SK-N-SH treated with all-trans-retinoic acid at 6 μM for 48 hours (cell line): ENCODE measurements at regions not wholly inside any gene's neighbourhood (a gene's known extent, or its start where the extent isn't known, plus 50 kb on each side); places are given as distances from the start of the nearest gene placed in this dataset.

Source experiments
- ATAC-seq: fragments of 200-7000 bp; cut with Tn5 transposase; 3 replicates; pipeline ENCODE4 v1.9.1; 2020; ENCODE audit warnings: mild to moderate bottlenecking, moderate library complexity
- ARNTL ChIP-seq: fragments of 450-650 bp; formaldehyde crosslinking; IDR thresholded peaks from 2 replicates; pipeline ENCODE4 v1.5.0; 2020; ENCODE audit warnings: low read depth, mild to moderate bottlenecking, moderate library complexity, borderline replicate concordance
- BACH2 ChIP-seq: fragments of 250-450 bp; sonication (Bioruptor Pico); IDR thresholded peaks from 2 replicates; pipeline ENCODE4 v1.9.0; 2021; ENCODE audit warnings: mild to moderate bottlenecking, borderline replicate concordance
- CREB5 ChIP-seq: fragments of 250-450 bp; sonication (Bioruptor Pico); IDR thresholded peaks from 2 replicates; pipeline ENCODE4 v1.5.1; 2020; ENCODE audit warnings: low read depth, mild to moderate bottlenecking, moderate library complexity
- CSDC2 ChIP-seq: fragments of 250-450 bp; sonication (Bioruptor Pico); IDR thresholded peaks from 2 replicates; pipeline ENCODE4 v1.5.0; 2020; ENCODE audit warnings: mild to moderate bottlenecking, moderate library complexity
- ESRRG ChIP-seq: fragments of 250-450 bp; sonication (Bioruptor Pico); IDR thresholded peaks from 2 replicates; pipeline ENCODE4 v1.6.1; 2021; ENCODE audit warnings: mild to moderate bottlenecking
- GLIS3 ChIP-seq: fragments of 250-450 bp; sonication (Bioruptor Pico); IDR thresholded peaks from 2 replicates; pipeline ENCODE4 v1.5.0; 2020; ENCODE audit warnings: mild to moderate bottlenecking, moderate library complexity
- OSR1 ChIP-seq: fragments of 250-450 bp; sonication (Bioruptor Pico); IDR thresholded peaks from 2 replicates; pipeline ENCODE4 v1.8.0; 2022; ENCODE audit warnings: moderate library complexity, mild to moderate bottlenecking, inconsistent platforms
- PPARA ChIP-seq: fragments of 250-450 bp; sonication (Bioruptor Pico); IDR thresholded peaks from 2 replicates; pipeline ENCODE4 v1.5.0; 2020; ENCODE audit warnings: mild to moderate bottlenecking, borderline replicate concordance
- RARB ChIP-seq: fragments of 250-450 bp; sonication (Bioruptor Pico); IDR thresholded peaks from 2 replicates; pipeline ENCODE4 v1.8.0; 2021; ENCODE audit warnings: mild to moderate bottlenecking, moderate library complexity
- SNAI2 ChIP-seq: fragments of 250-450 bp; sonication (Bioruptor Pico); IDR thresholded peaks from 2 replicates; pipeline ENCODE4 v1.5.0; 2020; ENCODE audit warnings: mild to moderate bottlenecking, moderate library complexity
- TCF4 ChIP-seq: fragments of 250-450 bp; sonication (Bioruptor Pico); IDR thresholded peaks from 2 replicates; pipeline ENCODE4 v1.8.0; 2021; ENCODE audit warnings: mild to moderate bottlenecking, moderate library complexity, borderline replicate concordance
- TOX ChIP-seq: fragments of 250-450 bp; sonication (Bioruptor Pico); IDR thresholded peaks from 2 replicates; pipeline ENCODE4 v1.8.0; 2021; ENCODE audit warnings: mild to moderate bottlenecking, moderate library complexity, borderline replicate concordance
- ZFP3 ChIP-seq: fragments of 250-450 bp; sonication (Bioruptor Pico); IDR thresholded peaks from 2 replicates; pipeline ENCODE4 v1.5.0; 2020; ENCODE audit warnings: mild to moderate bottlenecking, moderate library complexity
- ZNF565 ChIP-seq: fragments of 450-650 bp; formaldehyde crosslinking; conservative IDR thresholded peaks from 2 replicates; pipeline ENCODE4 v1.5.0; 2020; ENCODE audit warnings: low read depth, mild to moderate bottlenecking, moderate library complexity
- ZNF70 ChIP-seq: fragments of 450-650 bp; formaldehyde crosslinking; IDR thresholded peaks from 2 replicates; pipeline ENCODE4 v1.5.0; 2020; ENCODE audit warnings: mild to moderate bottlenecking, moderate library complexity
- ZNF8 ChIP-seq: fragments of 450-650 bp; formaldehyde crosslinking; IDR thresholded peaks from 2 replicates; pipeline ENCODE4 v1.5.0; 2020; ENCODE audit warnings: mild to moderate bottlenecking, moderate library complexity
- TF ChIP-seq, protein P1 (sequence below): fragments of 250-450 bp; sonication (Bioruptor Pico); IDR thresholded peaks from 2 replicates; pipeline ENCODE4 v1.5.0; 2020; ENCODE audit warnings: mild to moderate bottlenecking, moderate library complexity
- TF ChIP-seq, protein P2 (sequence below): fragments of 250-450 bp; sonication (Bioruptor Pico); IDR thresholded peaks from 2 replicates; pipeline ENCODE4 v1.5.1; 2021; ENCODE audit warnings: mild to moderate bottlenecking, moderate library complexity
- TF ChIP-seq, protein P3 (sequence below): fragments of 250-450 bp; sonication (Bioruptor Pico); IDR thresholded peaks from 2 replicates; pipeline ENCODE4 v1.8.0; 2021; ENCODE audit warnings: low read depth, mild to moderate bottlenecking, moderate library complexity, borderline replicate concordance
- TF ChIP-seq, protein P4 (sequence below): fragments of 250-450 bp; sonication (Bioruptor Pico); IDR thresholded peaks from 2 replicates; pipeline ENCODE4 v1.8.0; 2020; ENCODE audit warnings: mild to moderate bottlenecking, moderate library complexity, borderline replicate concordance

DNA sequence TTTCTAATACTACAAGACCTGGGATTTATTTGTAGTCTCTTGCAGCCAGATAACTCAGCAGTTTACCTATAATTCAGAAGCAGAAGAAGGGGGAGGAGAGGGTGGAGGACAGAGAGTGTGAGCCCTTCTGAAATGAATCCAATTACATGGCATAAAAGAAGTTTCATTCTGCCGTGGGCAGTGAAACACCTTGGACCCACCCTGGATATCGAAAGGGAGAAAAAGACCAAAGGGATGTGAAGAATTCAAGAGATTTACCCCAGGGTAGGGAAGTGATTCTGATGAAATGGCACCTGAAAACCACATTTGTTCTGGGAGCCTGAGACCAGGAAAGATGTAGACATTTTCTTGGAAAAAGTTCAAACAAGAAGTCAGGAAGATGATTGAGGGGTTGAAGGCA is 140.9 kb downstream of the NDFIP2 start (continued):
- TF ChIP-seq, protein P1, sequence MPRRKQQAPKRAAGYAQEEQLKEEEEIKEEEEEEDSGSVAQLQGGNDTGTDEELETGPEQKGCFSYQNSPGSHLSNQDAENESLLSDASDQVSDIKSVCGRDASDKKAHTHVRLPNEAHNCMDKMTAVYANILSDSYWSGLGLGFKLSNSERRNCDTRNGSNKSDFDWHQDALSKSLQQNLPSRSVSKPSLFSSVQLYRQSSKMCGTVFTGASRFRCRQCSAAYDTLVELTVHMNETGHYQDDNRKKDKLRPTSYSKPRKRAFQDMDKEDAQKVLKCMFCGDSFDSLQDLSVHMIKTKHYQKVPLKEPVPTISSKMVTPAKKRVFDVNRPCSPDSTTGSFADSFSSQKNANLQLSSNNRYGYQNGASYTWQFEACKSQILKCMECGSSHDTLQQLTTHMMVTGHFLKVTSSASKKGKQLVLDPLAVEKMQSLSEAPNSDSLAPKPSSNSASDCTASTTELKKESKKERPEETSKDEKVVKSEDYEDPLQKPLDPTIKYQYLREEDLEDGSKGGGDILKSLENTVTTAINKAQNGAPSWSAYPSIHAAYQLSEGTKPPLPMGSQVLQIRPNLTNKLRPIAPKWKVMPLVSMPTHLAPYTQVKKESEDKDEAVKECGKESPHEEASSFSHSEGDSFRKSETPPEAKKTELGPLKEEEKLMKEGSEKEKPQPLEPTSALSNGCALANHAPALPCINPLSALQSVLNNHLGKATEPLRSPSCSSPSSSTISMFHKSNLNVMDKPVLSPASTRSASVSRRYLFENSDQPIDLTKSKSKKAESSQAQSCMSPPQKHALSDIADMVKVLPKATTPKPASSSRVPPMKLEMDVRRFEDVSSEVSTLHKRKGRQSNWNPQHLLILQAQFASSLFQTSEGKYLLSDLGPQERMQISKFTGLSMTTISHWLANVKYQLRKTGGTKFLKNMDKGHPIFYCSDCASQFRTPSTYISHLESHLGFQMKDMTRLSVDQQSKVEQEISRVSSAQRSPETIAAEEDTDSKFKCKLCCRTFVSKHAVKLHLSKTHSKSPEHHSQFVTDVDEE (CRISPR knock-in tag): no peak
- no peak for TF ChIP-seq ESRRG (CRISPR knock-in tag)
- no peak for TF ChIP-seq CSDC2 (CRISPR knock-in tag)
- no peak for TF ChIP-seq TCF4 (CRISPR knock-in tag)
- TF ChIP-seq, protein P2, sequence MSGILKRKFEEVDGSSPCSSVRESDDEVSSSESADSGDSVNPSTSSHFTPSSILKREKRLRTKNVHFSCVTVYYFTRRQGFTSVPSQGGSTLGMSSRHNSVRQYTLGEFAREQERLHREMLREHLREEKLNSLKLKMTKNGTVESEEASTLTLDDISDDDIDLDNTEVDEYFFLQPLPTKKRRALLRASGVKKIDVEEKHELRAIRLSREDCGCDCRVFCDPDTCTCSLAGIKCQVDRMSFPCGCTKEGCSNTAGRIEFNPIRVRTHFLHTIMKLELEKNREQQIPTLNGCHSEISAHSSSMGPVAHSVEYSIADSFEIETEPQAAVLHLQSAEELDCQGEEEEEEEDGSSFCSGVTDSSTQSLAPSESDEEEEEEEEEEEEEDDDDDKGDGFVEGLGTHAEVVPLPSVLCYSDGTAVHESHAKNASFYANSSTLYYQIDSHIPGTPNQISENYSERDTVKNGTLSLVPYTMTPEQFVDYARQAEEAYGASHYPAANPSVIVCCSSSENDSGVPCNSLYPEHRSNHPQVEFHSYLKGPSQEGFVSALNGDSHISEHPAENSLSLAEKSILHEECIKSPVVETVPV (CRISPR knock-in tag): no peak
- no peak for TF ChIP-seq OSR1 (CRISPR knock-in tag)
- TF ChIP-seq RARB (CRISPR knock-in tag): no peak
- TF ChIP-seq BACH2: no peak
- TF ChIP-seq ZNF70 (CRISPR knock-in tag): no peak
- TF ChIP-seq PPARA (CRISPR knock-in tag): no peak

- ATAC-seq: no peak
- TF ChIP-seq, protein P3, sequence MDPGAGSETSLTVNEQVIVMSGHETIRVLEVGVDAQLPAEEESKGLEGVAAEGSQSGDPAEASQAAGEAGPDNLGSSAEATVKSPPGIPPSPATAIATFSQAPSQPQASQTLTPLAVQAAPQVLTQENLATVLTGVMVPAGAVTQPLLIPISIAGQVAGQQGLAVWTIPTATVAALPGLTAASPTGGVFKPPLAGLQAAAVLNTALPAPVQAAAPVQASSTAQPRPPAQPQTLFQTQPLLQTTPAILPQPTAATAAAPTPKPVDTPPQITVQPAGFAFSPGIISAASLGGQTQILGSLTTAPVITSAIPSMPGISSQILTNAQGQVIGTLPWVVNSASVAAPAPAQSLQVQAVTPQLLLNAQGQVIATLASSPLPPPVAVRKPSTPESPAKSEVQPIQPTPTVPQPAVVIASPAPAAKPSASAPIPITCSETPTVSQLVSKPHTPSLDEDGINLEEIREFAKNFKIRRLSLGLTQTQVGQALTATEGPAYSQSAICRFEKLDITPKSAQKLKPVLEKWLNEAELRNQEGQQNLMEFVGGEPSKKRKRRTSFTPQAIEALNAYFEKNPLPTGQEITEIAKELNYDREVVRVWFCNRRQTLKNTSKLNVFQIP: no peak
- TF ChIP-seq PPARA (CRISPR knock-in tag) (no peak), CSDC2 (CRISPR knock-in tag) (no peak), ZNF565 (CRISPR knock-in tag) (no peak), ESRRG (CRISPR knock-in tag) (no peak), SNAI2 (CRISPR knock-in tag) (no peak), GLIS3 (CRISPR knock-in tag) (no peak), TCF4 (CRISPR knock-in tag) (no peak), ZNF8 (CRISPR knock-in tag) (no peak), ARNTL (no peak)
- TF ChIP-seq, protein P2 (CRISPR knock-in tag): no peak
- TF ChIP-seq, protein P1 (CRISPR knock-in tag): no peak
- TF ChIP-seq, all 23 proteins: peak for 0
Observed at GRCh38 chr13:79621449-79621848, 140.5 kb downstream of the NDFIP2 start.

DNA sequence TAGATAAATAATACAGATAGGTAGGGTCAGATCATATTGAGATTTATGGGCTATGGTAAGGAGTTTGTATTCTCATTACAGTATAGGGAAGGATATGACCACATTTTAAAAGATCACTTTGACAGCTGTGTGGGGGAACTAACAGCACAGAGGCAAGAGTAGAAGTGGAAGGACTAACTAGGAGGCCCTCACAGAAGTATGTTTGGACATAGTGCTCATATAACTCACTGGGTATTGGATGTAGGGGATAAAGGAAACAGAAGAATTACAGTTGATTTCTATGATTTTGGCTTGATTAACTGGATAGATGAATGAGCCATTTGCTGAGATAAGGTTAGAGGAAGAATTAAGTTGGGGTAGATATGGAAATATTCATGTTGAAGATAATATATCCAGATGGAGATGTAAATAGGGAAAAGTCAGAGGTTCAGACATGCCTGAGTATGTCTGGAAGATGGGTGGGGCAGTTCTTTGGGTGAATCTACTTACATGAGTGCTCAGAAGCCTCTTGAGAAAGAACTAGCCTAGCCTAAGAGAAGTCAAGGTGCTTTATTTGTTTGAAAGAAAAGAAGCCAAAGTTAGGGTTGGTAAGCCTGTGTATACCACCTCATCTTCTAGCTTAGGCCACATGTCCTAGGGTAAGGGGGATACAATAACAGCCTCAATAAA is 133.4 kb downstream of the NDFIP2 start:
- ATAC-seq: no peak
- TF ChIP-seq, protein P1 (CRISPR knock-in tag): no peak
- TF ChIP-seq OSR1 (CRISPR knock-in tag) (no peak), TCF4 (CRISPR knock-in tag) (no peak), TOX (CRISPR knock-in tag) (no peak), ZFP3 (no peak), BACH2 (no peak), CREB5 (CRISPR knock-in tag) (no peak)
- TF ChIP-seq, protein P4, sequence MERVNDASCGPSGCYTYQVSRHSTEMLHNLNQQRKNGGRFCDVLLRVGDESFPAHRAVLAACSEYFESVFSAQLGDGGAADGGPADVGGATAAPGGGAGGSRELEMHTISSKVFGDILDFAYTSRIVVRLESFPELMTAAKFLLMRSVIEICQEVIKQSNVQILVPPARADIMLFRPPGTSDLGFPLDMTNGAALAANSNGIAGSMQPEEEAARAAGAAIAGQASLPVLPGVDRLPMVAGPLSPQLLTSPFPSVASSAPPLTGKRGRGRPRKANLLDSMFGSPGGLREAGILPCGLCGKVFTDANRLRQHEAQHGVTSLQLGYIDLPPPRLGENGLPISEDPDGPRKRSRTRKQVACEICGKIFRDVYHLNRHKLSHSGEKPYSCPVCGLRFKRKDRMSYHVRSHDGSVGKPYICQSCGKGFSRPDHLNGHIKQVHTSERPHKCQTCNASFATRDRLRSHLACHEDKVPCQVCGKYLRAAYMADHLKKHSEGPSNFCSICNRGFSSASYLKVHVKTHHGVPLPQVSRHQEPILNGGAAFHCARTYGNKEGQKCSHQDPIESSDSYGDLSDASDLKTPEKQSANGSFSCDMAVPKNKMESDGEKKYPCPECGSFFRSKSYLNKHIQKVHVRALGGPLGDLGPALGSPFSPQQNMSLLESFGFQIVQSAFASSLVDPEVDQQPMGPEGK: no peak
